Adrenal gland (tissue), 5 donors: ENCODE measurements at regions not wholly inside any gene's neighbourhood (a gene's known extent, or its start where the extent isn't known, plus 50 kb on each side); places are given as distances from the start of the nearest gene placed in this dataset.
"Not testable (repeated sequence)": the region's sequence is repeated elsewhere in the genome, so short reads cannot be mapped to it uniquely, and the experiment has no call there.

Experiments used
- POLR2A ChIP-seq, 2 donors: fragments of 450-650 bp; IDR thresholded peaks; one replicate each; pipeline ENCODE4 v1.6.1; 2017; ENCODE audit warnings: antibody characterized with exemption in 2 of 2, mild to moderate bottlenecking in 2 of 2, moderate library complexity in 1 of 2
- TF ChIP-seq, protein P1 (sequence below), 6 experiments: fragments of 450-650 bp in 4 of 6; fragments of 200-600 bp in 2 of 6; sonication (generic) in 1 of 6; IDR thresholded peaks; 1 replicate in 5 of 6; 2 replicates in 1 of 6; pipeline versions ENCODE4 v1.5.1 to v1.8.0; 2016 to 2021; ENCODE audit warnings: antibody characterized with exemption in 6 of 6, mild to moderate bottlenecking in 2 of 6, moderate library complexity in 1 of 6
- donor health status: DM: no; HTN: no; CAD: no.

GRCh38 chrX:89631858-89632257, 289.9 kb upstream of the TGIF2LX start:
- TF ChIP-seq, protein P1, sequence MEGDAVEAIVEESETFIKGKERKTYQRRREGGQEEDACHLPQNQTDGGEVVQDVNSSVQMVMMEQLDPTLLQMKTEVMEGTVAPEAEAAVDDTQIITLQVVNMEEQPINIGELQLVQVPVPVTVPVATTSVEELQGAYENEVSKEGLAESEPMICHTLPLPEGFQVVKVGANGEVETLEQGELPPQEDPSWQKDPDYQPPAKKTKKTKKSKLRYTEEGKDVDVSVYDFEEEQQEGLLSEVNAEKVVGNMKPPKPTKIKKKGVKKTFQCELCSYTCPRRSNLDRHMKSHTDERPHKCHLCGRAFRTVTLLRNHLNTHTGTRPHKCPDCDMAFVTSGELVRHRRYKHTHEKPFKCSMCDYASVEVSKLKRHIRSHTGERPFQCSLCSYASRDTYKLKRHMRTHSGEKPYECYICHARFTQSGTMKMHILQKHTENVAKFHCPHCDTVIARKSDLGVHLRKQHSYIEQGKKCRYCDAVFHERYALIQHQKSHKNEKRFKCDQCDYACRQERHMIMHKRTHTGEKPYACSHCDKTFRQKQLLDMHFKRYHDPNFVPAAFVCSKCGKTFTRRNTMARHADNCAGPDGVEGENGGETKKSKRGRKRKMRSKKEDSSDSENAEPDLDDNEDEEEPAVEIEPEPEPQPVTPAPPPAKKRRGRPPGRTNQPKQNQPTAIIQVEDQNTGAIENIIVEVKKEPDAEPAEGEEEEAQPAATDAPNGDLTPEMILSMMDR (IDR thresholded peaks at IDR 0.05) = not testable (repeated sequence)
- TF ChIP-seq POLR2A (IDR thresholded peaks at IDR 0.05) = not testable (repeated sequence)
